ENCODE measurements at regions not wholly inside any gene's neighbourhood (a gene's known extent, or its start where the extent isn't known, plus 50 kb on each side); places are given as distances from the start of the nearest gene placed in this dataset.

GRCh38 chr5:96052374-96052773 lies 90.7 kb upstream of the ELL2 start:
- no peak overlapping the region for H3K4me3 ChIP-seq (ENCODE audit: low read depth, low read length)
- no peak for TF ChIP-seq CTCF (IDR thresholded peaks at IDR 0.05; ENCODE audit: insufficient read depth, low read depth, low read length, missing control alignments)
- DNase-seq (ENCODE audit: low read depth) = no peak

- DNase-seq (ENCODE audit: low read depth) = no peak
- TF ChIP-seq CTCF (IDR thresholded peaks at IDR 0.05; ENCODE audit: insufficient read depth, low read depth, low read length, missing control alignments) = no peak
- no peak overlapping the region for H3K4me3 ChIP-seq (ENCODE audit: low read depth, low read length)
Observed at GRCh38 chr5:96051401-96051830, 89.8 kb upstream of the ELL2 start.

- no peak for DNase-seq (ENCODE audit: low read depth)
- H3K4me3 ChIP-seq (ENCODE audit: low read depth, low read length) = no peak overlapping the region
- TF ChIP-seq CTCF (IDR thresholded peaks at IDR 0.05; ENCODE audit: insufficient read depth, low read depth, low read length, missing control alignments) = no peak
Observed at GRCh38 chr5:96050273-96050880, 88.7 kb upstream of the ELL2 start.

- DNase-seq (ENCODE audit: low read depth) = no peak
- no peak overlapping the region for H3K4me3 ChIP-seq (ENCODE audit: low read depth, low read length)
- no peak for TF ChIP-seq CTCF (IDR thresholded peaks at IDR 0.05; ENCODE audit: insufficient read depth, low read depth, low read length, missing control alignments)
Observed at GRCh38 chr5:96049398-96050272, 88.0 kb upstream of the ELL2 start.

- no peak for DNase-seq (ENCODE audit: low read depth)
- H3K4me3 ChIP-seq (ENCODE audit: low read depth, low read length) = no peak overlapping the region
- TF ChIP-seq CTCF (IDR thresholded peaks at IDR 0.05; ENCODE audit: insufficient read depth, low read depth, low read length, missing control alignments) = no peak
Observed at GRCh38 chr5:96048763-96049162, 87.1 kb upstream of the ELL2 start.

- no peak for DNase-seq (ENCODE audit: low read depth)
- TF ChIP-seq CTCF (IDR thresholded peaks at IDR 0.05; ENCODE audit: insufficient read depth, low read depth, low read length, missing control alignments) = no peak
- H3K4me3 ChIP-seq (ENCODE audit: low read depth, low read length) = no peak overlapping the region
Observed at GRCh38 chr5:96045888-96046287, 84.2 kb upstream of the ELL2 start.
